GM12878 (cell line): ENCODE measurements at regions not wholly inside any gene's neighbourhood (a gene's known extent, or its start where the extent isn't known, plus 50 kb on each side); places are given as distances from the start of the nearest gene placed in this dataset.

ENCODE experiments used
- ATF2 ChIP-seq: IDR thresholded peaks from 2 replicates; pipeline ENCODE4 v1.6.1; 2012; ENCODE audit warnings: low read length, inconsistent platforms
- CTCF ChIP-seq, 3 experiments: IDR thresholded peaks in 2 of 3; conservative IDR thresholded peaks in 1 of 3; 2 replicates each; pipeline ENCODE4 v1.5.1; 2011; ENCODE audit warnings: low read depth in 3 of 3, low read length in 3 of 3, mild to moderate bottlenecking in 3 of 3, control low read depth in 2 of 3, moderate library complexity in 2 of 3, inconsistent platforms in 1 of 3, mixed read lengths in 1 of 3; ENCODE audit not compliant: control insufficient read depth in 2 of 3, insufficient read depth in 1 of 3; ENCODE audit errors: extremely low read depth in 1 of 3
- EP300 ChIP-seq, 2 experiments: fragments of 150-350 bp in 1 of 2; IDR thresholded peaks; 2 replicates each; pipeline ENCODE4 v1.6.1; 2011 to 2012; ENCODE audit warnings: low read depth in 2 of 2, low read length in 2 of 2, borderline replicate concordance in 1 of 2, improper control_type of control experiment in 1 of 2, inconsistent platforms in 1 of 2; ENCODE audit not compliant: control insufficient read depth in 1 of 2
- MYC ChIP-seq: IDR thresholded peaks from 2 replicates; pipeline ENCODE4 v1.6.1; 2011; ENCODE audit warnings: mild to moderate bottlenecking, low read length, moderate library complexity, inconsistent platforms; ENCODE audit not compliant: insufficient read depth, insufficient replicate concordance, insufficient read length, severe bottlenecking
- POLR2A ChIP-seq: IDR thresholded peaks from 2 replicates; pipeline ENCODE4 v1.6.1; 2011; ENCODE audit warnings: low read depth, mild to moderate bottlenecking, low read length
- POLR2AphosphoS2 ChIP-seq: IDR thresholded peaks from 2 replicates; pipeline ENCODE4 v1.6.1; 2011; ENCODE audit warnings: low read depth, mild to moderate bottlenecking, low read length, improper control_type of control experiment, moderate library complexity
- SIN3A ChIP-seq: IDR thresholded peaks from 2 replicates; pipeline ENCODE4 v1.6.1; 2012; ENCODE audit warnings: low read depth, low read length, improper control_type of control experiment
- ZBTB40 ChIP-seq: fragments of 450-650 bp; IDR thresholded peaks from 2 replicates; pipeline ENCODE4 v1.6.1; 2016; ENCODE audit warnings: mild to moderate bottlenecking, moderate library complexity, borderline replicate concordance

- TF ChIP-seq ATF2 (no peak), MYC (no peak), SIN3A (no peak), POLR2A (no peak), POLR2AphosphoS2 (no peak), ZBTB40 (no peak), EP300 (IDR thresholded peaks at IDR 0.05; ENCODE audit: borderline replicate concordance in 1 of 2, control insufficient read depth in 1 of 2, low read depth in 2 of 2, low read length in 2 of 2) (no peak), CTCF (IDR thresholded peaks at IDR 0.05 in 2 of 3, conservative IDR thresholded peaks at IDR 0.05 in 1 of 3; ENCODE audit: control insufficient read depth in 2 of 3, extremely low read depth in 1 of 3, insufficient read depth in 1 of 3, low read depth in 3 of 3, low read length in 3 of 3) (no peak)
Measured at GRCh38 chr7:42570944-42571343, 333.9 kb upstream of the GLI3 start.
